Ishikawa (cell line): ENCODE measurements at regions not wholly inside any gene's neighbourhood (a gene's known extent, or its start where the extent isn't known, plus 50 kb on each side); places are given as distances from the start of the nearest gene placed in this dataset.

Experiments used
- CEBPB ChIP-seq: IDR thresholded peaks from 2 replicates; pipeline ENCODE4 v1.6.1; 2012
- CREB1 ChIP-seq: IDR thresholded peaks from 2 replicates; pipeline ENCODE4 v1.6.1; 2012; ENCODE audit warnings: low read depth
- EGR1 ChIP-seq: IDR thresholded peaks from 2 replicates; pipeline ENCODE4 v1.6.1; 2012
- EP300 ChIP-seq: IDR thresholded peaks from 2 replicates; pipeline ENCODE4 v1.6.1; 2012; ENCODE audit warnings: borderline replicate concordance
- FOXM1 ChIP-seq: IDR thresholded peaks from 2 replicates; pipeline ENCODE4 v1.6.1; 2012; ENCODE audit warnings: low read depth, borderline replicate concordance
- NFIC ChIP-seq: IDR thresholded peaks from 2 replicates; pipeline ENCODE4 v1.6.1; 2012
- RAD21 ChIP-seq: IDR thresholded peaks from 2 replicates; pipeline ENCODE4 v1.6.1; 2012; ENCODE audit warnings: low read depth
- TAF1 ChIP-seq: IDR thresholded peaks from 2 replicates; pipeline ENCODE4 v1.6.1; 2012; ENCODE audit warnings: low read depth, mild to moderate bottlenecking
- TCF12 ChIP-seq: IDR thresholded peaks from 2 replicates; pipeline ENCODE4 v1.6.1; 2012; ENCODE audit warnings: low read depth
- TEAD4 ChIP-seq: IDR thresholded peaks from 2 replicates; pipeline ENCODE4 v1.6.1; 2012
- YY1 ChIP-seq: IDR thresholded peaks from 2 replicates; pipeline ENCODE4 v1.6.1; 2012; ENCODE audit warnings: low read depth
- ZBTB7A ChIP-seq: IDR thresholded peaks from 2 replicates; pipeline ENCODE4 v1.6.1; 2012; ENCODE audit warnings: low read depth
- TF ChIP-seq, protein P1 (sequence below): IDR thresholded peaks from 2 replicates; pipeline ENCODE4 v1.6.1; 2012
- TF ChIP-seq, protein P2 (sequence below): IDR thresholded peaks from 2 replicates; pipeline ENCODE4 v1.6.1; 2012; ENCODE audit warnings: low read depth, mild to moderate bottlenecking
- TF ChIP-seq, protein P3 (sequence below): IDR thresholded peaks from 2 replicates; pipeline ENCODE4 v1.6.1; 2012

DNA sequence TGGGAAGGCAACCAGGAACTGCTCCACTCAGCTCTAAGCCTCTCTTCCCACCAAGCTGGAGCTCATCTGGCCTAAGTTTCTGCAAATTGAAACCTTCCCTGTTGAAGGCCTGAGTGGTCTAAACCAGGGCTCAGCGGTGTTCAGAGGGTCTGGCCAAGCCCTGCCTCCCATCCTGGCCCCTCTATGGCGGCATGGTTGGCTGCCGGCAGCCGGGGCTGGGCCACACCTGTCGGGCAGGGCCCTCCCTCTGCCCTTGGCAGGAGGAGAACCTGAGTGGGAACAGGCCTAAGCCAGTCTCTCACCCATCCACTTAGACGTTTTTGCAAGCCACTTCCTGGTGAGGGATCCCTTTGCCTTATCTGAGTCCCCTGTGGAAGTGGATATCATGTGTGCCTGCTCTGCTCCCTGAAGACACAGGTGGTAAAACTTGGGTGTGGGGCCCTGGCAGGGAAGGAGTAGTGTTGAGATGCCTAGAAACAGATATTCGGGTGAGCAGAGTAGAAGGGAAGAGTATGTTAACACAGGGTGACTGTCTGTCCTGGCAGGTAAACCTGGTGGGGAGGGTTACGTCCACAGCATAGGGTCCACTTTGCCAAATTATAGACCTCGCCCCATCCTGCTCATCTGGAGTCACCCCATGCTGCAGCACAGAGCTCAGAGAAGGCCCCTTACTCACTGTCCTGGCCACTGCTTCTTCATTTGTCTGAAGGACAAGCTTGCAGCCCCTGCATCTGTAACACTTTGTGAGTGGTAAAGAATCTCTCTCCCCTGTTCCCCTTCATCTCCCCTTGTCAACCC, 63.0 kb upstream of the SIX2 start:
- TF ChIP-seq, protein P1, sequence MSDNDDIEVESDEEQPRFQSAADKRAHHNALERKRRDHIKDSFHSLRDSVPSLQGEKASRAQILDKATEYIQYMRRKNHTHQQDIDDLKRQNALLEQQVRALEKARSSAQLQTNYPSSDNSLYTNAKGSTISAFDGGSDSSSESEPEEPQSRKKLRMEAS, result no peak
- no peak for TF ChIP-seq RAD21
- no peak for TF ChIP-seq CEBPB

DNA sequence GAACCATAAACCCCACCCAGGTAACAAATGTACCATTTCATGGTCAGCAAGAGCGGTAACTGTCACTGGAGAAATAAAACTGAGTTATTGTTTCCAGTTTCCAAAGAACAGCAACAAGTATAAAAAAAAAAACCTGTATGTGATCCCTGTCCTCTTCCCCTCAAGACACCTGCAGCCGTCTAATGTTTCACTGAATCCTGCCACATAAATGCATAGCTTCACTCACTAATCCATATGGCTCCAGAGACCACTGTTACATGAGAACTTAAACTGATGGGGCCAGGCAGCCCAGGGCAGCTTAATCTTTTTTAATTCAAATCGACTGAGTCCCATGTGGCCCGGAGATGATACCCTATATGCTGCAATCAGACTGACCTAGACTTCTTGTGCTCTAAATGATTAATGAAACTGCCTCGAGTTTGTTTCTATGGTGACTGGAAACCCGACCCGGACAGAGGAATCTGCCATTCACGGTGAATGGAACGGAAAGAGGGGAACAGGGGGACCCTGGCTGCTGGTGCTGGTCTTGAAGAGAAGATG, 60.9 kb upstream of the SIX2 start:
- no peak for TF ChIP-seq FOXM1
- TF ChIP-seq, protein P2, sequence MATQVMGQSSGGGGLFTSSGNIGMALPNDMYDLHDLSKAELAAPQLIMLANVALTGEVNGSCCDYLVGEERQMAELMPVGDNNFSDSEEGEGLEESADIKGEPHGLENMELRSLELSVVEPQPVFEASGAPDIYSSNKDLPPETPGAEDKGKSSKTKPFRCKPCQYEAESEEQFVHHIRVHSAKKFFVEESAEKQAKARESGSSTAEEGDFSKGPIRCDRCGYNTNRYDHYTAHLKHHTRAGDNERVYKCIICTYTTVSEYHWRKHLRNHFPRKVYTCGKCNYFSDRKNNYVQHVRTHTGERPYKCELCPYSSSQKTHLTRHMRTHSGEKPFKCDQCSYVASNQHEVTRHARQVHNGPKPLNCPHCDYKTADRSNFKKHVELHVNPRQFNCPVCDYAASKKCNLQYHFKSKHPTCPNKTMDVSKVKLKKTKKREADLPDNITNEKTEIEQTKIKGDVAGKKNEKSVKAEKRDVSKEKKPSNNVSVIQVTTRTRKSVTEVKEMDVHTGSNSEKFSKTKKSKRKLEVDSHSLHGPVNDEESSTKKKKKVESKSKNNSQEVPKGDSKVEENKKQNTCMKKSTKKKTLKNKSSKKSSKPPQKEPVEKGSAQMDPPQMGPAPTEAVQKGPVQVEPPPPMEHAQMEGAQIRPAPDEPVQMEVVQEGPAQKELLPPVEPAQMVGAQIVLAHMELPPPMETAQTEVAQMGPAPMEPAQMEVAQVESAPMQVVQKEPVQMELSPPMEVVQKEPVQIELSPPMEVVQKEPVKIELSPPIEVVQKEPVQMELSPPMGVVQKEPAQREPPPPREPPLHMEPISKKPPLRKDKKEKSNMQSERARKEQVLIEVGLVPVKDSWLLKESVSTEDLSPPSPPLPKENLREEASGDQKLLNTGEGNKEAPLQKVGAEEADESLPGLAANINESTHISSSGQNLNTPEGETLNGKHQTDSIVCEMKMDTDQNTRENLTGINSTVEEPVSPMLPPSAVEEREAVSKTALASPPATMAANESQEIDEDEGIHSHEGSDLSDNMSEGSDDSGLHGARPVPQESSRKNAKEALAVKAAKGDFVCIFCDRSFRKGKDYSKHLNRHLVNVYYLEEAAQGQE, result no peak
- TF ChIP-seq NFIC, result no peak
- TF ChIP-seq TEAD4, result no peak

DNA sequence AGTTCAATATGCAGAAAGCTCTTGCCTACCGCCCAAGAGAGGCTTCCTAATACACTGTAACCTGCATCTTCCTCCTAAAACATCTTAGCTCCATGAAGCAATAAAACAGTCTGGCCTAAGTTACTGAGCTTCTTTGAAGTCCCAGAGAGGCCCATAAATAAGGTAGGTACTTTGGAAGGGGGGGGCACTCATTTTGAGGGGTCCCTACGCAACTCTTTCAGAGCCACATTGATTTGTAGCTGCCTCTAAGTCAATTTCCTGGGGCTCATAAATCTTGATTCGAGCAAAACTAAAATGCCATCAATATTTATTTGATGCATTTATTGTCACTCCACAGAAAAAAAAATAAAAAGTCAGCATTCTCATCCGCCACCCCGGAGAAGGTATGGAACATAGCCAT, 60.4 kb upstream of the SIX2 start:
- TF ChIP-seq RAD21, result no peak
- no peak for TF ChIP-seq TEAD4
- TF ChIP-seq FOXM1, result no peak
- TF ChIP-seq, protein P2, result no peak
- no peak for TF ChIP-seq EP300
- TF ChIP-seq TCF12, result no peak

DNA sequence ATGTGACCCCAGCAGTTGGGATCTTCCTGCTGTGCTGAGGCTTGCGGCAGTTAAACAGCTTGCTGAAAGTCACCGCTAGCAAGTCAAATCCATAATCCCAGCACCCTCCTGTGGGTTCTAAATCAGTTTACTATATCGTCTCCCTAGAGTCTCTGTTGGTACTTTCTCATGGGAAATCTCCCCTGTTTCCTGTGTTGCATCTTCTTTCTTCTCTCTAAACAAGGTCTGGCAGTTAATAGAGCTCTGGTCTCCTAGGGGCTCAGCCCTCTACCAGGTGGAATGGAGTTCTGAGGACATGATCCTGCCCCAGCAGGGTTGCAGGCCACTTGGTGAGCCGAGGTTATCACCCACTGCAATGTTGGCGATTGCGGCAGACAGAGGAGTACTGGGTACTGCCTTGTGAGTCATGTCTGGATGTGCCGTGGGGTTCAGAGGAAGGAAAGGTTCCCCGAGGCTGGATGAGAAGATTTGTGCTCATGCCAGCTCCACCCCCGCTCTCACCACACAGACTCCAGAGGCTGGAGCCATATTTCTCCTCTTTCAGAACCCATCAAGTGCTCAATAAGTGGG, 59.4 kb upstream of the SIX2 start:
- TF ChIP-seq TAF1 (no peak), EP300 (no peak), CEBPB (no peak), NFIC (no peak), TCF12 (no peak), FOXM1 (no peak), YY1 (no peak), TEAD4 (no peak), RAD21 (no peak), ZBTB7A (no peak), CREB1 (no peak), EGR1 (no peak)
- TF ChIP-seq, protein P1, result no peak
- TF ChIP-seq, protein P3, sequence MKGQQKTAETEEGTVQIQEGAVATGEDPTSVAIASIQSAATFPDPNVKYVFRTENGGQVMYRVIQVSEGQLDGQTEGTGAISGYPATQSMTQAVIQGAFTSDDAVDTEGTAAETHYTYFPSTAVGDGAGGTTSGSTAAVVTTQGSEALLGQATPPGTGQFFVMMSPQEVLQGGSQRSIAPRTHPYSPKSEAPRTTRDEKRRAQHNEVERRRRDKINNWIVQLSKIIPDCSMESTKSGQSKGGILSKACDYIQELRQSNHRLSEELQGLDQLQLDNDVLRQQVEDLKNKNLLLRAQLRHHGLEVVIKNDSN, result no peak
- TF ChIP-seq, protein P2, result no peak

DNA sequence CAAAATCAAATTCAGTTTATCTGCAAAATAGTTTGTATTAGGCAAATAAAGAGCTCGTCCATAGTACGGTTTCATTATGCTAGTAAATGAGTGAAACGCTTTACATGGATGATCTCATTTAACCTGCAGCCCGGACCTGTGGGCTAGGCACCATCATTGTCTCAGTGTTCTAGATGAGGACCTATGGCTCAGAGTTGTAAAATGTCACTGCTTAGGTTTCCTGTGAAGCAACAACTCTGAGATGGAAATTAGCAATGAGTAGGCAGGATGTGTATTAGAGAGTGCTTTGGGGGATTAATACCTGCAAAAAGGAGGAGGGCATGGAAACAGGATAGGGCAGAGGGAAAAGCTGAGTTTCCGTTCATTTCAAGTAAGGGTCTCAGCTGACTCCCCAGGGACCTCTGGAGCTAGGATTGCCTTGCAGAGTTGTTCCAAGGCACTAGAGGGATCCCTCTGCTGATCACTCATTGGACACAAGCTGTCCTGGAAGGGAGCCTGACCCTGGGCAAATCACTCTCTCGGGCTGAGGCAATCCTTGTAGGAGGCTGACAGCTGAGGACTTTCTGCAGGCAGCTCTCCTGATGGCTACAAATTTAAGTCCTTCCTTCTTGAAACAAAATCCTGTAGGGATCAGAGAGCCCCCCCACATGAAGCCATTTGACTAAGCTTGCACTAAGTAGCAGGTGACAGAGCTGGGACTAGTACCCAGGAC, 58.8 kb upstream of the SIX2 start:
- TF ChIP-seq FOXM1, result no peak
- TF ChIP-seq ZBTB7A, result no peak
- TF ChIP-seq EGR1, result no peak
- TF ChIP-seq YY1, result no peak
- TF ChIP-seq EP300, result no peak
- TF ChIP-seq, protein P2, result no peak
- TF ChIP-seq CEBPB, result no peak
- TF ChIP-seq TCF12, result no peak
- no peak for TF ChIP-seq CREB1
- no peak for TF ChIP-seq TEAD4
- TF ChIP-seq NFIC, result no peak
- no peak for TF ChIP-seq RAD21
- no peak for TF ChIP-seq TAF1
- TF ChIP-seq, protein P3, result no peak
- TF ChIP-seq, protein P1, result no peak
